Heart left ventricle (tissue), 13 donors: ENCODE measurements at regions not wholly inside any gene's neighbourhood (a gene's known extent, or its start where the extent isn't known, plus 50 kb on each side); places are given as distances from the start of the nearest gene placed in this dataset.

Source experiments
- CTCF ChIP-seq, 12 donors: fragments of 200-600 bp; sonication (generic) in 4 of 12; IDR thresholded peaks; one replicate each; pipeline versions ENCODE4 v1.5.0 to v1.8.0; 2018 to 2022; ENCODE audit warnings: antibody characterized with exemption in 12 of 12, mild to moderate bottlenecking in 5 of 12
- POLR2A ChIP-seq, 2 donors: fragments of 450-650 bp; IDR thresholded peaks; one replicate each; pipeline ENCODE4 v1.6.1; 2017; ENCODE audit warnings: antibody characterized with exemption in 2 of 2, mild to moderate bottlenecking in 2 of 2, moderate library complexity in 2 of 2
- donor health status: ischemic (EF 13 %, LVEDD 7.1; RV severe dilation, severe dysfunction).
- donor health status: DM: no; HTN: yes; CAD: no.
- donor health status: DM: no; HTN: no; CAD: no.
- donor health status: ischemic (EF 25% LVEDD 6.9; RV normal size, moderate dysfunction).
- donor health status: ischemic (EF 25% LVEDD 5.7; RV mildly dilated, moderate dysfunction).
- donor health status: ischemic (EF 35%, LVEDD 5.7; RV mildly dilated, moderate dysfunction).
- donor health status: nonischemic (EF 11% LVEDD 7.7; RV severe dilation, severe dysfunction).
- donor health status: DM: yes; HTN: yes; CAD: no.
- donor health status: PGD.
- donor health status: ischemic (EF 29% LVEDD 5.4; RV normal size, mild dysfunction).
- donor health status: nonischemic (EF 23%, LVEDD 6.1; RV moderate dilation, normal function).

- TF ChIP-seq POLR2A (IDR thresholded peaks at IDR 0.05) (no peak), CTCF (IDR thresholded peaks at IDR 0.05) (no peak)
Observed at GRCh38 chr17:52378860-52379259, 220.3 kb upstream of the CA10 start.
